ENCODE measurements at regions not wholly inside any gene's neighbourhood (a gene's known extent, or its start where the extent isn't known, plus 50 kb on each side); places are given as distances from the start of the nearest gene placed in this dataset.
"Not testable (repeated sequence)": the region's sequence is repeated elsewhere in the genome, so short reads cannot be mapped to it uniquely, and the experiment has no call there.

GRCh38 chr16:52234626-52235025 is 312.3 kb downstream of the TOX3 start:
- no peak for DNase-seq

GRCh38 chr16:52229471-52229870 is 317.5 kb downstream of the TOX3 start:
- DNase-seq, result no peak

GRCh38 chr16:52227851-52228250 is 319.1 kb downstream of the TOX3 start:
- no peak for DNase-seq

GRCh38 chr16:52212841-52213240 is 334.1 kb downstream of the TOX3 start:
- no peak for DNase-seq

- DNase-seq, result no peak
Observed at GRCh38 chr16:52209227-52209626, 337.7 kb downstream of the TOX3 start.

GRCh38 chr16:52203096-52203495 is 343.8 kb downstream of the TOX3 start:
- DNase-seq, result no peak

GRCh38 chr16:52193441-52193840 is 353.5 kb downstream of the TOX3 start:
- no peak for DNase-seq

- peak; percentile 36 for DNase-seq
Observed at GRCh38 chr16:52191531-52192134, 355.3 kb downstream of the TOX3 start.

GRCh38 chr16:52184336-52184735 is 362.6 kb downstream of the TOX3 start:
- DNase-seq, result no peak

- DNase-seq, result no peak
Observed at GRCh38 chr16:52182840-52183239, 364.1 kb downstream of the TOX3 start.

GRCh38 chr16:52174168-52174567 is 372.8 kb downstream of the TOX3 start:
- no peak for DNase-seq

GRCh38 chr16:52171481-52171880 is 375.5 kb downstream of the TOX3 start:
- DNase-seq, result no peak

- no peak for DNase-seq
Observed at GRCh38 chr16:52167328-52167727, 379.6 kb downstream of the TOX3 start.

GRCh38 chr16:52165961-52166360 is 381.0 kb downstream of the TOX3 start:
- DNase-seq, result no peak

- DNase-seq, result no peak
Observed at GRCh38 chr16:52149003-52149402, 397.9 kb downstream of the TOX3 start.

- DNase-seq, result no peak
Observed at GRCh38 chr16:52141871-52142270, 405.1 kb downstream of the TOX3 start.

- no peak for DNase-seq
Observed at GRCh38 chr16:52128361-52128760, 418.6 kb downstream of the TOX3 start.

GRCh38 chr16:52123842-52124241 is 423.1 kb downstream of the TOX3 start:
- DNase-seq, result no peak

- DNase-seq, result no peak
Observed at GRCh38 chr16:52123061-52123839, 423.7 kb downstream of the TOX3 start.

- DNase-seq, result no peak
Observed at GRCh38 chr16:52117171-52117570, 429.8 kb downstream of the TOX3 start.

- no peak for DNase-seq
Observed at GRCh38 chr16:52114379-52114778, 432.6 kb downstream of the TOX3 start.

- no peak for DNase-seq
Observed at GRCh38 chr16:52113533-52114183, 433.3 kb downstream of the TOX3 start.

- not testable (repeated sequence) for DNase-seq
Observed at GRCh38 chr16:52104993-52105392, 441.9 kb downstream of the TOX3 start.

- DNase-seq, result no peak
Observed at GRCh38 chr16:52103791-52104190, 443.2 kb downstream of the TOX3 start.

Measured in activated CD8-positive, alpha-beta memory T cell treated with anti-CD3 and anti-CD28 coated beads, Interleukin-2, amount 50 U/mL, for 4 hours (primary cell).